Stimulated activated CD8-positive, alpha-beta memory T cell treated with anti-CD3 and anti-CD28 coated beads, Interleukin-7, amount 100 ng/mL, for 4 hours (primary cell): ENCODE measurements at regions not wholly inside any gene's neighbourhood (a gene's known extent, or its start where the extent isn't known, plus 50 kb on each side); places are given as distances from the start of the nearest gene placed in this dataset.
"Not testable (repeated sequence)": the region's sequence is repeated elsewhere in the genome, so short reads cannot be mapped to it uniquely, and the experiment has no call there.

Source experiments
- DNase-seq, 2 donors: peaks; one replicate each; pipeline ENCODE4 v3.0.0-alpha.2; 2020; ENCODE audit warnings: low read depth in 2 of 2

GRCh38 chr6:26799903-26800633 lies 140.5 kb upstream of the ZNF322 start:
- DNase-seq: not testable (repeated sequence)

- DNase-seq: not testable (repeated sequence)
These were observed 144.2 kb upstream of the ZNF322 start for GRCh38 chr6:26803762-26804161.

GRCh38 chr6:26811486-26812116 lies 152.1 kb upstream of the ZNF322 start:
- DNase-seq: not testable (repeated sequence)

- not testable (repeated sequence) for DNase-seq
These were observed 159.2 kb upstream of the ZNF322 start for GRCh38 chr6:26818640-26819225.

GRCh38 chr6:26827965-26828364 lies 168.4 kb upstream of the ZNF322 start:
- not testable (repeated sequence) for DNase-seq

- not testable (repeated sequence) for DNase-seq
These were observed 169.9 kb upstream of the ZNF322 start for GRCh38 chr6:26829480-26829879.

GRCh38 chr6:26830992-26831391 lies 171.4 kb upstream of the ZNF322 start:
- DNase-seq: not testable (repeated sequence)

- not testable (repeated sequence) for DNase-seq
These were observed 176.2 kb upstream of the ZNF322 start for GRCh38 chr6:26835707-26836106.

- not testable (repeated sequence) for DNase-seq
These were observed 177.1 kb upstream of the ZNF322 start for GRCh38 chr6:26836657-26837056.

- not testable (repeated sequence) for DNase-seq
These were observed 185.3 kb upstream of the ZNF322 start for GRCh38 chr6:26844823-26845222.

GRCh38 chr6:26857289-26857688 lies 197.7 kb upstream of the ZNF322 start:
- DNase-seq: not testable (repeated sequence)

GRCh38 chr6:26859067-26859770 lies 199.7 kb upstream of the ZNF322 start:
- not testable (repeated sequence) for DNase-seq

- not testable (repeated sequence) for DNase-seq
These were observed 200.2 kb upstream of the ZNF322 start for GRCh38 chr6:26859771-26860163.

- not testable (repeated sequence) for DNase-seq
These were observed 202.4 kb upstream of the ZNF322 start for GRCh38 chr6:26861913-26862312.

- DNase-seq: not testable (repeated sequence)
These were observed 204.1 kb upstream of the ZNF322 start for GRCh38 chr6:26863641-26864040.

GRCh38 chr6:26898785-26899184 lies 239.2 kb upstream of the ZNF322 start:
- DNase-seq: not testable (repeated sequence)

- DNase-seq: not testable (repeated sequence)
These were observed 264.7 kb upstream of the ZNF322 start for GRCh38 chr6:26924206-26924605.

GRCh38 chr6:26928190-26928589 lies 268.6 kb upstream of the ZNF322 start:
- not testable (repeated sequence) for DNase-seq

- DNase-seq: not testable (repeated sequence)
These were observed 277.7 kb upstream of the ZNF322 start for GRCh38 chr6:26937258-26937657.

GRCh38 chr6:26951211-26951610 lies 291.7 kb upstream of the ZNF322 start:
- not testable (repeated sequence) for DNase-seq

GRCh38 chr6:26956078-26956600 lies 291.4 kb upstream of the PRSS16 start:
- DNase-seq: peak; percentile 3 to 16
